T-helper 1 cell (primary cell): ENCODE measurements at regions not wholly inside any gene's neighbourhood (a gene's known extent, or its start where the extent isn't known, plus 50 kb on each side); places are given as distances from the start of the nearest gene placed in this dataset.

Source experiments
- DNase-seq, 5 donors: peaks; one replicate each; pipeline ENCODE4 v3.0.0-alpha.2; 2012 to 2020

GRCh38 chr1:18535391-18536210 lies 54.9 kb downstream of the KLHDC7A start:
- no peak for DNase-seq

GRCh38 chr1:18536356-18536755 lies 55.6 kb downstream of the KLHDC7A start:
- DNase-seq: no peak

GRCh38 chr1:18536915-18537314 lies 56.2 kb downstream of the KLHDC7A start:
- DNase-seq: no peak

GRCh38 chr1:18537386-18538306 lies 56.9 kb downstream of the KLHDC7A start:
- no peak for DNase-seq

- DNase-seq: no peak
Measured at GRCh38 chr1:18539171-18539570, 58.4 kb downstream of the KLHDC7A start.

GRCh38 chr1:18540136-18540765 lies 59.5 kb downstream of the KLHDC7A start:
- no peak for DNase-seq

GRCh38 chr1:18541046-18541795 lies 60.5 kb downstream of the KLHDC7A start:
- no peak for DNase-seq

- no peak for DNase-seq
Measured at GRCh38 chr1:18542351-18542750, 61.6 kb downstream of the KLHDC7A start.

- no peak for DNase-seq
Measured at GRCh38 chr1:18546026-18546425, 65.3 kb downstream of the KLHDC7A start.

GRCh38 chr1:18547460-18547859 lies 66.7 kb downstream of the KLHDC7A start:
- DNase-seq: no peak

- no peak for DNase-seq
Measured at GRCh38 chr1:18548643-18549042, 67.9 kb downstream of the KLHDC7A start.

- no peak for DNase-seq
Measured at GRCh38 chr1:18549106-18549505, 68.4 kb downstream of the KLHDC7A start.

GRCh38 chr1:18549906-18550305 lies 69.2 kb downstream of the KLHDC7A start:
- DNase-seq: no peak

GRCh38 chr1:18552631-18553030 lies 71.9 kb downstream of the KLHDC7A start:
- no peak for DNase-seq

GRCh38 chr1:18553388-18553787 lies 72.7 kb downstream of the KLHDC7A start:
- DNase-seq: no peak

- no peak for DNase-seq
Measured at GRCh38 chr1:18554099-18554498, 73.4 kb downstream of the KLHDC7A start.

GRCh38 chr1:18554597-18554996 lies 73.9 kb downstream of the KLHDC7A start:
- DNase-seq: no peak

GRCh38 chr1:18555036-18555435 lies 74.3 kb downstream of the KLHDC7A start:
- no peak for DNase-seq

GRCh38 chr1:18556364-18556763 lies 74.3 kb upstream of the PAX7 start:
- no peak for DNase-seq

GRCh38 chr1:18557621-18558465 lies 72.8 kb upstream of the PAX7 start:
- no peak for DNase-seq

- DNase-seq: no peak
Measured at GRCh38 chr1:18560692-18561091, 70.0 kb upstream of the PAX7 start.

GRCh38 chr1:18561967-18562366 lies 68.7 kb upstream of the PAX7 start:
- DNase-seq: no peak
